ENCODE measurements at regions not wholly inside any gene's neighbourhood (a gene's known extent, or its start where the extent isn't known, plus 50 kb on each side); places are given as distances from the start of the nearest gene placed in this dataset.

GRCh38 chr4:129747756-129748155 lies 651.8 kb downstream of the C4orf33 start:
- Histone ChIP-seq H3K4me1 (ENCODE audit: control insufficient read depth, insufficient read depth, low read length) (no peaks in the 10 kb centered on the region), H3K27ac (ENCODE audit: extremely low read depth, low read depth, low read length) (no peak overlapping the region), H3K9me3 (ENCODE audit: control insufficient read depth, insufficient read depth, low read depth, low read length) (no peaks in the 10 kb centered on the region), H3K36me3 (ENCODE audit: control insufficient read depth in 2 of 2, insufficient read depth in 1 of 2, low read length in 2 of 2) (no peaks in the 10 kb centered on the region), H3K4me3 (ENCODE audit: low read depth, low read length) (no peak overlapping the region)
- POLR2A ChIA-PET = no interaction called here
- no peak for TF ChIP-seq ZNF324 (tag by site-specific recombination; IDR thresholded peaks at IDR 0.05)
- no peak for TF ChIP-seq ZNF248 (tag by site-specific recombination; IDR thresholded peaks at IDR 0.05)
- TF ChIP-seq MEIS1 (CRISPR knock-in tag; IDR thresholded peaks at IDR 0.05; ENCODE audit: borderline replicate concordance) = no peak
- TF ChIP-seq PRDM1 (tag by site-specific recombination; IDR thresholded peaks at IDR 0.05) = no peak
- no peak for TF ChIP-seq ZNF266 (tag by site-specific recombination; IDR thresholded peaks at IDR 0.05; ENCODE audit: low read depth)
- TF ChIP-seq, protein P1, sequence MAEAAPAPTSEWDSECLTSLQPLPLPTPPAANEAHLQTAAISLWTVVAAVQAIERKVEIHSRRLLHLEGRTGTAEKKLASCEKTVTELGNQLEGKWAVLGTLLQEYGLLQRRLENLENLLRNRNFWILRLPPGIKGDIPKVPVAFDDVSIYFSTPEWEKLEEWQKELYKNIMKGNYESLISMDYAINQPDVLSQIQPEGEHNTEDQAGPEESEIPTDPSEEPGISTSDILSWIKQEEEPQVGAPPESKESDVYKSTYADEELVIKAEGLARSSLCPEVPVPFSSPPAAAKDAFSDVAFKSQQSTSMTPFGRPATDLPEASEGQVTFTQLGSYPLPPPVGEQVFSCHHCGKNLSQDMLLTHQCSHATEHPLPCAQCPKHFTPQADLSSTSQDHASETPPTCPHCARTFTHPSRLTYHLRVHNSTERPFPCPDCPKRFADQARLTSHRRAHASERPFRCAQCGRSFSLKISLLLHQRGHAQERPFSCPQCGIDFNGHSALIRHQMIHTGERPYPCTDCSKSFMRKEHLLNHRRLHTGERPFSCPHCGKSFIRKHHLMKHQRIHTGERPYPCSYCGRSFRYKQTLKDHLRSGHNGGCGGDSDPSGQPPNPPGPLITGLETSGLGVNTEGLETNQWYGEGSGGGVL (tag by site-specific recombination; IDR thresholded peaks at IDR 0.05) = no peak
- TF ChIP-seq ZNF223 (tag by site-specific recombination; IDR thresholded peaks at IDR 0.05) = no peak
- no peak for TF ChIP-seq ZNF692 (tag by site-specific recombination; IDR thresholded peaks at IDR 0.05)
- no peak for TF ChIP-seq ZNF394 (tag by site-specific recombination; IDR thresholded peaks at IDR 0.05; ENCODE audit: borderline replicate concordance)
- TF ChIP-seq ZNF184 (tag by site-specific recombination; IDR thresholded peaks at IDR 0.05) = no peak
- TF ChIP-seq, protein P2, sequence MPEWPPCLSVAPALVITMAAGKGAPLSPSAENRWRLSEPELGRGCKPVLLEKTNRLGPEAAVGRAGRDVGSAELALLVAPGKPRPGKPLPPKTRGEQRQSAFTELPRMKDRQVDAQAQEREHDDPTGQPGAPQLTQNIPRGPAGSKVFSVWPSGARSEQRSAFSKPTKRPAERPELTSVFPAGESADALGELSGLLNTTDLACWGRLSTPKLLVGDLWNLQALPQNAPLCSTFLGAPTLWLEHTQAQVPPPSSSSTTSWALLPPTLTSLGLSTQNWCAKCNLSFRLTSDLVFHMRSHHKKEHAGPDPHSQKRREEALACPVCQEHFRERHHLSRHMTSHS (tag by site-specific recombination; IDR thresholded peaks at IDR 0.05) = no peak
- no peak for TF ChIP-seq OSR2 (tag by site-specific recombination; IDR thresholded peaks at IDR 0.05)
- no peak for TF ChIP-seq KLF1 (tag by site-specific recombination; IDR thresholded peaks at IDR 0.05)
- no peak for TF ChIP-seq ZNF423 (tag by site-specific recombination; IDR thresholded peaks at IDR 0.05)
- TF ChIP-seq INSM2 (tag by site-specific recombination; IDR thresholded peaks at IDR 0.05) = no peak
- no peak for TF ChIP-seq ZNF157 (tag by site-specific recombination; IDR thresholded peaks at IDR 0.05)
- TF ChIP-seq, protein P3, sequence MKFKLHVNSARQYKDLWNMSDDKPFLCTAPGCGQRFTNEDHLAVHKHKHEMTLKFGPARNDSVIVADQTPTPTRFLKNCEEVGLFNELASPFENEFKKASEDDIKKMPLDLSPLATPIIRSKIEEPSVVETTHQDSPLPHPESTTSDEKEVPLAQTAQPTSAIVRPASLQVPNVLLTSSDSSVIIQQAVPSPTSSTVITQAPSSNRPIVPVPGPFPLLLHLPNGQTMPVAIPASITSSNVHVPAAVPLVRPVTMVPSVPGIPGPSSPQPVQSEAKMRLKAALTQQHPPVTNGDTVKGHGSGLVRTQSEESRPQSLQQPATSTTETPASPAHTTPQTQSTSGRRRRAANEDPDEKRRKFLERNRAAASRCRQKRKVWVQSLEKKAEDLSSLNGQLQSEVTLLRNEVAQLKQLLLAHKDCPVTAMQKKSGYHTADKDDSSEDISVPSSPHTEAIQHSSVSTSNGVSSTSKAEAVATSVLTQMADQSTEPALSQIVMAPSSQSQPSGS (tag by site-specific recombination; IDR thresholded peaks at IDR 0.05; ENCODE audit: low read depth) = no peak
- TF ChIP-seq ZSCAN30 (tag by site-specific recombination; IDR thresholded peaks at IDR 0.05) = no peak
- TF ChIP-seq, protein P4, sequence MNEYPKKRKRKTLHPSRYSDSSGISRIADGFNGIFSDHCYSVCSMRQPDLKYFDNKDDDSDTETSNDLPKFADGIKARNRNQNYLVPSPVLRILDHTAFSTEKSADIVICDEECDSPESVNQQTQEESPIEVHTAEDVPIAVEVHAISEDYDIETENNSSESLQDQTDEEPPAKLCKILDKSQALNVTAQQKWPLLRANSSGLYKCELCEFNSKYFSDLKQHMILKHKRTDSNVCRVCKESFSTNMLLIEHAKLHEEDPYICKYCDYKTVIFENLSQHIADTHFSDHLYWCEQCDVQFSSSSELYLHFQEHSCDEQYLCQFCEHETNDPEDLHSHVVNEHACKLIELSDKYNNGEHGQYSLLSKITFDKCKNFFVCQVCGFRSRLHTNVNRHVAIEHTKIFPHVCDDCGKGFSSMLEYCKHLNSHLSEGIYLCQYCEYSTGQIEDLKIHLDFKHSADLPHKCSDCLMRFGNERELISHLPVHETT (tag by site-specific recombination; IDR thresholded peaks at IDR 0.05) = no peak
- CTCF ChIA-PET = no interaction called here

Measured in HEK293 (cell line).